HFF-Myc (cell line): ENCODE measurements at regions not wholly inside any gene's neighbourhood (a gene's known extent, or its start where the extent isn't known, plus 50 kb on each side); places are given as distances from the start of the nearest gene placed in this dataset.

Source experiments
- DNase-seq: peaks from one replicate; pipeline ENCODE4 v3.0.0-alpha.2; 2011; ENCODE audit warnings: low read depth; ENCODE audit errors: extremely low read depth
- H3K4me3 ChIP-seq: replicated peaks from 2 replicates; pipeline ENCODE4 v1.5.1; 2011; ENCODE audit warnings: low read depth, mild to moderate bottlenecking, control low read depth, low read length
- TF ChIP-seq, protein P1 (sequence below): IDR thresholded peaks from 2 replicates; pipeline ENCODE4 v1.5.1; 2012; ENCODE audit warnings: mild to moderate bottlenecking, low read depth, low read length, control low read depth; ENCODE audit errors: missing control alignments

DNA sequence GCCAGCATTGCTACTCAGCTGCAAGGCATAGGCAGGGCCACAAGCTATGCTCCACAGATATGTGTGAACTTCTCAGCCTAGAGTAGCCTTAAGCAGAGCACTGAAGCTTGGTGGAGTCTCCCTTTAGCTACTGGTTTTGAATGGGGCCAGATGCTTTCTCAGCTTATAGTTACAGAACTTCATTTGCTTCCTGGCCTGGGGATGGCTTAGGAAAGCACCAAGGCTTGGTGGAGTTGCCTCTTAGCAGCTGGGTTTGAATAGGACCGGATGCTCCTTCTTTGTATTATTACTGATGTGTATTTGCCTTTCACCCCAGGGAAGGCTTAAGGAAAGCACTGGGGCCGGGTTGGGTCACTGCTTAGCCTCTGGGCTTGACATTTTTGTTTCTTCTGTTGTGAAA is 497.8 kb upstream of the SEMA6A start:
- H3K4me3 ChIP-seq = no peak overlapping the region
- DNase-seq = no peak
- TF ChIP-seq, protein P1, sequence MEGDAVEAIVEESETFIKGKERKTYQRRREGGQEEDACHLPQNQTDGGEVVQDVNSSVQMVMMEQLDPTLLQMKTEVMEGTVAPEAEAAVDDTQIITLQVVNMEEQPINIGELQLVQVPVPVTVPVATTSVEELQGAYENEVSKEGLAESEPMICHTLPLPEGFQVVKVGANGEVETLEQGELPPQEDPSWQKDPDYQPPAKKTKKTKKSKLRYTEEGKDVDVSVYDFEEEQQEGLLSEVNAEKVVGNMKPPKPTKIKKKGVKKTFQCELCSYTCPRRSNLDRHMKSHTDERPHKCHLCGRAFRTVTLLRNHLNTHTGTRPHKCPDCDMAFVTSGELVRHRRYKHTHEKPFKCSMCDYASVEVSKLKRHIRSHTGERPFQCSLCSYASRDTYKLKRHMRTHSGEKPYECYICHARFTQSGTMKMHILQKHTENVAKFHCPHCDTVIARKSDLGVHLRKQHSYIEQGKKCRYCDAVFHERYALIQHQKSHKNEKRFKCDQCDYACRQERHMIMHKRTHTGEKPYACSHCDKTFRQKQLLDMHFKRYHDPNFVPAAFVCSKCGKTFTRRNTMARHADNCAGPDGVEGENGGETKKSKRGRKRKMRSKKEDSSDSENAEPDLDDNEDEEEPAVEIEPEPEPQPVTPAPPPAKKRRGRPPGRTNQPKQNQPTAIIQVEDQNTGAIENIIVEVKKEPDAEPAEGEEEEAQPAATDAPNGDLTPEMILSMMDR = no peak

DNA sequence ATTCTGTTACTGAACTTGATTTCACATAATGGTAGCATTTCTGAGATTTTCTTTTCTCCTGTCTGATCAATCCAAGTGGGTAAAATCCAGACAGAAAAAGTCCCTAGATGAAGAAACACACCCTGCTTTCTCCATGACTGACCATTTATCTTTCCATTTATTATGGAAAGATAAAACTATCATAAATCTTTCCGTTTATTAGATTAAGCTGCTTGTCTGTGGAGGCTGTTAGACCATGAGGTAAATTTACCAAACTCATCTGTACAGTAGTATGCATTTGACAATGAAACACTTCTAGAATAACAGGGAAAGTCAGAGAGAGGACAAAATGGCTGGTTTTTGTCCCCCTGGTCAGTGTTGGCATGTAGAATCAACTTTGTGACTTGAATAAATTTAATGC is 491.2 kb upstream of the SEMA6A start:
- TF ChIP-seq, protein P1 = no peak
- DNase-seq = no peak
- H3K4me3 ChIP-seq = no peak overlapping the region

DNA sequence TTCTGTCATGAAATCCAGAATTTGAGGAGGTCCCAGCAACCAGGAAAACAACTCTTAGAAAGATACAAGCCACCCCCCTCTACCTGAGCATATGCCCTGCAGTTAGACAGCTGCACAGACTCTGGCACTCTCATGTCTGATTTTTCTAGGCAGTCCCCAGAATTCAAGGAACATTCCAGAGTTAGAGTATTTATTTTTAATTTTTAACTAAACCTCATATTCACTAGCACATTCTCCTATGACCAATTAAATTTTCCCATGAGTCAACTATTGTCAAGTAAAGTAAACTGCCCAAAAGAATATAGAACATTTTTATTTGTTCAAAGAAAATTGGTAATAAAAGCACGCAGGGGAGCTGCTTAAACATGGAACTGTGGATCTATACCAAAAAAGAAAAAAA is 490.5 kb upstream of the SEMA6A start:
- no peak for DNase-seq
- no peak overlapping the region for H3K4me3 ChIP-seq
- TF ChIP-seq, protein P1 = no peak

DNA sequence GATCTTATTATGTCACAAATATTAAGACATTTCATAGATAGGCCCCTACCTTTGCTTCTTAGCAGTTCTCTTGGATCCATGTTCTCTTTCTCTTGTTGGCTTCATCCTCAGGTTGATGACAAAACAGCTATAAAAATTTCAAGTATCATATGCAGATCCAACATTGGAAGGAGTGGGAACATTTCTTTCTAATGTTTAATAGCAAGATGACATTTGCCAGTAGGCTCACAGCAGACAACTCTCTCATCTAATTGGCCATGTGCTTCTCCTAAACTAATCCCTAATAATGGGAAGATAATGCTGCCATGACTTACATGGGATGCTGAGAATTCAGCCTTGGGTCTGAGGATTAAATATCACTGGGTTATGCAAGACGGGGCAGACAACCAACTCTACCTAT is 485.5 kb upstream of the SEMA6A start:
- TF ChIP-seq, protein P1 = no peak
- H3K4me3 ChIP-seq = no peak overlapping the region
- DNase-seq = no peak

DNA sequence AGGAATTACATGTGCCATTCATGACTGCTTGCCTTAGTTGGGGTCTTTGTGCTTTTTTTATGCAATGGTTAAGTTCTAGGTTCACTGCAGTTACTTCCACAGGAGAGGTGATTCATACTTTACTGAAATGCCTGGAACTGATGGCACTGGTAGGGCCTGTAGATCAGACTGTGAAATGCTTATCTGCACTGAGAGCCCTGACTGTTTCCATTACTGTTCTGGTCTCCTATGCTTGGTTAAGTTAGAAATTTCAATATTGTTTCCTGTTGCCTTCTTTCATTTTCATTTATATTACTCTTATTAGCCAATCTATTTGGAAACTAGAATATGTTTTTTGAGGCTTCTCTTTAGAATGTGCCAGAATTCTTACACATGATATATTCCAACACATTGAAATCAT is 484.1 kb upstream of the SEMA6A start:
- TF ChIP-seq, protein P1 = no peak
- no peak for DNase-seq
- no peak overlapping the region for H3K4me3 ChIP-seq

DNA sequence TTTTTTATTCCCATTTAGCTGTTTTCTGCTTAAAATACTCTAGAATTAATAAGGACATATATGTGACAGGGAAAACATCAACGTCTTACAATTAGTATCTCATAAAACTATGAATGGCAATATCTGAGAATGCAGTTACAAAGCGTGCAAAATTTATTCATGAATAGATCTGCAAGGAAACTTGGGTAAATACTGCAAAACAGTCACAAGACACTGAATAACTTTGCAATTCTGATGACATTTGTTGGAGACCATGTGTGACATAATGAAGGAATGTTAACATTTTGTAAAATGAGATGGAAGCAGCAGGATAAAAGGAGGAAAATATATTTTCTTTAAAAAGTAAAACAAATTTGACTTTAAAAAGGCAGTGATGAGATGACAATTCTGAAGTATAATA is 480.9 kb upstream of the SEMA6A start:
- DNase-seq = no peak
- TF ChIP-seq, protein P1 = no peak
- H3K4me3 ChIP-seq = no peak overlapping the region

DNA sequence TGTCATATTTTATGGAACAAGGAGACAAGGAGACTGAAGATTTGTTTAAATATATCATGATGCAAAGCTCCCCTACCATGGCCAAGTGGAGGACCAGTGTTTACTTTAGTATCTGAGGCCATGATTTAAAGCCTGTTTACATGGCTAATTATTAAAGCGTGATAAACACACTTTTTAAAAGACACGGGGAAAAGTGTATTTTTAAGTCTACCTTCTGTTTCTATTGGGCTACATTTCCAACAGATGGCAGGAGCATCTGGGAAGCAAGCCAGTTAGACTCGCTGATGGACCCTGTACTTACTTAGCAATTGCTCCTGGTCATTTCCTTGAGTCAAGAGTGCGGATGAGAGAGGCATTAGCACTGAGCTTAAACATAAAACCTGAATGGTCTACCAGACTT is 480.3 kb upstream of the SEMA6A start:
- TF ChIP-seq, protein P1 = no peak
- DNase-seq = no peak
- no peak overlapping the region for H3K4me3 ChIP-seq
